ENCODE measurements at regions not wholly inside any gene's neighbourhood (a gene's known extent, or its start where the extent isn't known, plus 50 kb on each side); places are given as distances from the start of the nearest gene placed in this dataset.

DNA sequence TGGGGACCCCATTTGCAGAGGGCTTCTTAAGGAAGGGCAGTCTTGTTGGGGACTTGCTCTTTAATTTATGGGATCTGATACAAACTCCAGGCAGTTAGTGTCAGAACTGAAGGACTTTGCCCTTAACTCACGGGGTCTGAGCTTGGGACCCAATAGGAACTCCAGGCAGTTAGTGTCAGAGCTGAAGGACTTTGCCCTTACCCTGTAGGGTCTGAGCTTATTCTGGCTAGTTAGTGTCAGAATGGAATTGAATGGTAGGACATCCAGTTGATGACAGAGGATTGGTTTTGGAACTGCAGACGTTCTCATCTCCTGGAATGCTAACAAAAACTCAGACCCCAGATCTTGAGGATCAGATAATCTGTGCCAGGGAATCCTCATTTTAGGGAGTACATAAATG is 256.9 kb upstream of the COPS8 start (continued):
- TF ChIP-seq, protein P1, sequence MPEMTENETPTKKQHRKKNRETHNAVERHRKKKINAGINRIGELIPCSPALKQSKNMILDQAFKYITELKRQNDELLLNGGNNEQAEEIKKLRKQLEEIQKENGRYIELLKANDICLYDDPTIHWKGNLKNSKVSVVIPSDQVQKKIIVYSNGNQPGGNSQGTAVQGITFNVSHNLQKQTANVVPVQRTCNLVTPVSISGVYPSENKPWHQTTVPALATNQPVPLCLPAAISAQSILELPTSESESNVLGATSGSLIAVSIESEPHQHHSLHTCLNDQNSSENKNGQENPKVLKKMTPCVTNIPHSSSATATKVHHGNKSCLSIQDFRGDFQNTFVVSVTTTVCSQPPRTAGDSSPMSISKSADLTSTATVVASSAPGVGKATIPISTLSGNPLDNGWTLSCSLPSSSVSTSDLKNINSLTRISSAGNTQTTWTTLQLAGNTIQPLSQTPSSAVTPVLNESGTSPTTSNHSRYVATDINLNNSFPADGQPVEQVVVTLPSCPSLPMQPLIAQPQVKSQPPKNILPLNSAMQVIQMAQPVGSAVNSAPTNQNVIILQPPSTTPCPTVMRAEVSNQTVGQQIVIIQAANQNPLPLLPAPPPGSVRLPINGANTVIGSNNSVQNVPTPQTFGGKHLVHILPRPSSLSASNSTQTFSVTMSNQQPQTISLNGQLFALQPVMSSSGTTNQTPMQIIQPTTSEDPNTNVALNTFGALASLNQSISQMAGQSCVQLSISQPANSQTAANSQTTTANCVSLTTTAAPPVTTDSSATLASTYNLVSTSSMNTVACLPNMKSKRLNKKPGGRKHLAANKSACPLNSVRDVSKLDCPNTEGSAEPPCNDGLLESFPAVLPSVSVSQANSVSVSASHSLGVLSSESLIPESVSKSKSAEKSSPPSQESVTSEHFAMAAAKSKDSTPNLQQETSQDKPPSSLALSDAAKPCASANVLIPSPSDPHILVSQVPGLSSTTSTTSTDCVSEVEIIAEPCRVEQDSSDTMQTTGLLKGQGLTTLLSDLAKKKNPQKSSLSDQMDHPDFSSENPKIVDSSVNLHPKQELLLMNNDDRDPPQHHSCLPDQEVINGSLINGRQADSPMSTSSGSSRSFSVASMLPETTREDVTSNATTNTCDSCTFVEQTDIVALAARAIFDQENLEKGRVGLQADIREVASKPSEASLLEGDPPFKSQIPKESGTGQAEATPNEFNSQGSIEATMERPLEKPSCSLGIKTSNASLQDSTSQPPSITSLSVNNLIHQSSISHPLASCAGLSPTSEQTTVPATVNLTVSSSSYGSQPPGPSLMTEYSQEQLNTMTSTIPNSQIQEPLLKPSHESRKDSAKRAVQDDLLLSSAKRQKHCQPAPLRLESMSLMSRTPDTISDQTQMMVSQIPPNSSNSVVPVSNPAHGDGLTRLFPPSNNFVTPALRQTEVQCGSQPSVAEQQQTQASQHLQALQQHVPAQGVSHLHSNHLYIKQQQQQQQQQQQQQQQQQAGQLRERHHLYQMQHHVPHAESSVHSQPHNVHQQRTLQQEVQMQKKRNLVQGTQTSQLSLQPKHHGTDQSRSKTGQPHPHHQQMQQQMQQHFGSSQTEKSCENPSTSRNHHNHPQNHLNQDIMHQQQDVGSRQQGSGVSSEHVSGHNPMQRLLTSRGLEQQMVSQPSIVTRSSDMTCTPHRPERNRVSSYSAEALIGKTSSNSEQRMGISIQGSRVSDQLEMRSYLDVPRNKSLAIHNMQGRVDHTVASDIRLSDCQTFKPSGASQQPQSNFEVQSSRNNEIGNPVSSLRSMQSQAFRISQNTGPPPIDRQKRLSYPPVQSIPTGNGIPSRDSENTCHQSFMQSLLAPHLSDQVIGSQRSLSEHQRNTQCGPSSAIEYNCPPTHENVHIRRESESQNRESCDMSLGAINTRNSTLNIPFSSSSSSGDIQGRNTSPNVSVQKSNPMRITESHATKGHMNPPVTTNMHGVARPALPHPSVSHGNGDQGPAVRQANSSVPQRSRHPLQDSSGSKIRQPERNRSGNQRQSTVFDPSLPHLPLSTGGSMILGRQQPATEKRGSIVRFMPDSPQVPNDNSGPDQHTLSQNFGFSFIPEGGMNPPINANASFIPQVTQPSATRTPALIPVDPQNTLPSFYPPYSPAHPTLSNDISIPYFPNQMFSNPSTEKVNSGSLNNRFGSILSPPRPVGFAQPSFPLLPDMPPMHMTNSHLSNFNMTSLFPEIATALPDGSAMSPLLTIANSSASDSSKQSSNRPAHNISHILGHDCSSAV (CRISPR knock-in tag; IDR thresholded peaks at IDR 0.05; ENCODE audit: borderline replicate concordance) = no peak
- TF ChIP-seq BHLHE40 (IDR thresholded peaks at IDR 0.05; ENCODE audit: low read length) = peak; percentile 69

DNA sequence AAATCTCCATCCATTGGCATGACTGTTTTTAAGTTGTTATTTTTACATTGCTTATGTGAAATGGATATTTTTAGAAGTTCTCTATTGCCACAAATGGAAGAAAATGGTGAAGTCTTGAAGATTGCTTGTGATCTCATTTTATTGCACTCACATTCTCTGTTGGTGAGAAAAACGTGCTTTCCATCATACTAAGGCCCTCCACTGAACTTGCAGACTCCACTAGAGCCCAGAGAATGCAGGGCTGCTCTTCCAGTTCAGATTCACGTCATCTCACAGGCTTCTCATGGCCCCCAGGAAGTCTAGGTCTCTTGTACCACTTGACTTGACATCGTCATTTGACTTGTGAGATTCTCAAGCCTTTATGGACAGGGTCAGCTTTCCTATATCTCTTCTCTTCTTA is 254.8 kb upstream of the COPS8 start:
- CTCF ChIA-PET (ENCODE audit: low intra/inter-chr PET ratio, low total read pairs) = no interaction called here
- in situ Hi-C loops (cut with HindIII; ENCODE audit: extremely low pct_ligation_motif_present, low pct_unique_long_range_greater_than_20kb) (no loop called here), intact Hi-C loops (cut with micrococcal nuclease; ENCODE audit: unreplicated experiment) (no loop called here)
- Histone ChIP-seq H3K36me3 (replicated peaks in 1 of 2; ENCODE audit: control insufficient read depth in 1 of 2, insufficient read depth in 2 of 2, low read length in 2 of 2) (no peaks in the 10 kb centered on the region), H3K27ac (ENCODE audit: extremely low read length, insufficient read depth, low read length) (no peak overlapping the region), H3K4me3 (replicated peaks in 1 of 3; ENCODE audit: insufficient read depth in 1 of 3, low read depth in 2 of 3, low read length in 3 of 3) (no peak overlapping the region), H4K20me1 (ENCODE audit: insufficient read depth, low read length) (no peaks in the 10 kb centered on the region), H2AFZ (ENCODE audit: low read length) (no peak overlapping the region), H3K9me3 (ENCODE audit: low read length) (peaks cover 9% of the 10 kb centered on the region), H3K27me3 (ENCODE audit: control insufficient read depth in 1 of 2, insufficient read depth in 2 of 2, low read length in 2 of 2) (no peaks in the 10 kb centered on the region), H3K4me1 (ENCODE audit: insufficient read depth, low read length) (peaks cover 12% of the 10 kb centered on the region), H3K9ac (ENCODE audit: insufficient read depth, low read depth, low read length) (no peak overlapping the region), H3K79me2 (ENCODE audit: insufficient read depth, low read length) (no peaks in the 10 kb centered on the region), H3K4me2 (ENCODE audit: low read depth, low read length) (no peak overlapping the region)
- no TSS peak for BruUV-seq (replicated peaks)
- WGBS (ENCODE audit: low lambda C conversion rate) = 0% methylated on average over 3 of the region's 3 CpGs
- DNase-seq (ENCODE audit: low spot score) (no peak), FAIRE-seq (no peak), ATAC-seq (no peak)
- TF ChIP-seq, protein P2, sequence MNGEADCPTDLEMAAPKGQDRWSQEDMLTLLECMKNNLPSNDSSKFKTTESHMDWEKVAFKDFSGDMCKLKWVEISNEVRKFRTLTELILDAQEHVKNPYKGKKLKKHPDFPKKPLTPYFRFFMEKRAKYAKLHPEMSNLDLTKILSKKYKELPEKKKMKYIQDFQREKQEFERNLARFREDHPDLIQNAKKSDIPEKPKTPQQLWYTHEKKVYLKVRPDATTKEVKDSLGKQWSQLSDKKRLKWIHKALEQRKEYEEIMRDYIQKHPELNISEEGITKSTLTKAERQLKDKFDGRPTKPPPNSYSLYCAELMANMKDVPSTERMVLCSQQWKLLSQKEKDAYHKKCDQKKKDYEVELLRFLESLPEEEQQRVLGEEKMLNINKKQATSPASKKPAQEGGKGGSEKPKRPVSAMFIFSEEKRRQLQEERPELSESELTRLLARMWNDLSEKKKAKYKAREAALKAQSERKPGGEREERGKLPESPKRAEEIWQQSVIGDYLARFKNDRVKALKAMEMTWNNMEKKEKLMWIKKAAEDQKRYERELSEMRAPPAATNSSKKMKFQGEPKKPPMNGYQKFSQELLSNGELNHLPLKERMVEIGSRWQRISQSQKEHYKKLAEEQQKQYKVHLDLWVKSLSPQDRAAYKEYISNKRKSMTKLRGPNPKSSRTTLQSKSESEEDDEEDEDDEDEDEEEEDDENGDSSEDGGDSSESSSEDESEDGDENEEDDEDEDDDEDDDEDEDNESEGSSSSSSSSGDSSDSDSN (CRISPR knock-in tag; IDR thresholded peaks at IDR 0.05) = no peak
- 0 out of 2 replicates have a peak, but pooled peaks have one; percentile 15 for TF ChIP-seq CREB1 (IDR thresholded peaks at IDR 0.05)
- no peak for TF ChIP-seq CREB1 (CRISPR knock-in tag; IDR thresholded peaks at IDR 0.05)
- POLR2A ChIA-PET = no interaction called here

Measured in HepG2 (cell line).